HUES64 (cell line): ENCODE measurements at regions not wholly inside any gene's neighbourhood (a gene's known extent, or its start where the extent isn't known, plus 50 kb on each side); places are given as distances from the start of the nearest gene placed in this dataset.

Source experiments
- H3K27ac ChIP-seq: 2 replicates; pipeline ENCODE4 v1.7.0; 2013; ENCODE audit warnings: low read depth, low read length, inconsistent platforms
- H3K27me3 ChIP-seq: 2 replicates; pipeline ENCODE4 v1.6.1; 2013; ENCODE audit warnings: mild to moderate bottlenecking, low read length; ENCODE audit not compliant: insufficient read depth
- H3K36me3 ChIP-seq: 2 replicates; pipeline ENCODE4 v1.6.1; 2013; ENCODE audit warnings: mild to moderate bottlenecking, low read length; ENCODE audit not compliant: insufficient read depth
- H3K4me1 ChIP-seq: 2 replicates; pipeline ENCODE4 v1.6.1; 2013; ENCODE audit warnings: mild to moderate bottlenecking, low read length, moderate library complexity; ENCODE audit not compliant: insufficient read depth
- H3K4me3 ChIP-seq: 2 replicates; pipeline ENCODE4 v1.5.1; 2013; ENCODE audit warnings: mild to moderate bottlenecking, low read length, moderate library complexity
- H3K9ac ChIP-seq: 2 replicates; pipeline ENCODE4 v1.6.1; 2013; ENCODE audit warnings: mild to moderate bottlenecking, low read depth, low read length
- H3K9me3 ChIP-seq: 2 replicates; pipeline ENCODE4 v1.6.1; 2013; ENCODE audit warnings: low read depth, low read length; ENCODE audit not compliant: insufficient read depth
- WGBS: fragments of 150-250, 120-280 bp; methylation state at CpG from one replicate; pipeline ENCODE4 v1.1.7; 2013; ENCODE audit warnings: missing lambda C conversion rate; 5-methylcytosine and 5-hydroxymethylcytosine counted together

DNA sequence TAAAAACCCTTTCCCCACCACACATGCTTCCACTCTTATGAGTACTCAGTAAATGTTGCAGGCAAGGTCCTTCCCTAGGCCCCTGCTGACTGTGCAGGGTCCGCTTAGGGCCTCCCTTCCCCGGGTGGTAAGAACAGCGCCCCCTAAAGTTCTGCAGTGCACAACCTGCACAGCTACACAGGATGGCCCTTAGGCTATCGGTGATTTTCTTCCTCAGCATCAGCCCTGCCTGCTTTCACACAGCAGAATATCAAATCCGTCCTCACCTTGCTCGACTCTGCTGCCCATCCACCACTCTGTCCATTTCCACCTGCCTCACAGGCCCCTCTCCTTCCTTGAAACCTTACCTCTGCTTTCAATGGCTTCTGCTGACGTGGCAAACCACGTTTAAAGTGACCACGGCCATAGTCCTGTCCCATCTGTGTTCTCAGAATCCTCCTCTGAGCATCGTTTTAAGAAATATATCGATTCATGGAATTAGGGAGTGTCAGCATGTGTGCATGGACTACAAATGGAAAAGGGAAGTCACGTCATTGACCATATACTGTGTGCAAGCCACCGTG lies 51.4 kb upstream of the TMEM132E start:
- H3K4me3 ChIP-seq: no peak overlapping the region
- H3K27ac ChIP-seq: no peak overlapping the region
- WGBS: 71% methylated on average over 13 of the region's 13 CpGs
- H3K9ac ChIP-seq: no peak overlapping the region
- no peaks in the 10 kb centered on the region for H3K36me3 ChIP-seq
- H3K9me3 ChIP-seq: no peaks in the 10 kb centered on the region
- 0 out of 2 replicates have a peak, but pooled peaks cover 3% of the 10 kb centered on the region for H3K4me1 ChIP-seq
- H3K27me3 ChIP-seq: no peaks in the 10 kb centered on the region

DNA sequence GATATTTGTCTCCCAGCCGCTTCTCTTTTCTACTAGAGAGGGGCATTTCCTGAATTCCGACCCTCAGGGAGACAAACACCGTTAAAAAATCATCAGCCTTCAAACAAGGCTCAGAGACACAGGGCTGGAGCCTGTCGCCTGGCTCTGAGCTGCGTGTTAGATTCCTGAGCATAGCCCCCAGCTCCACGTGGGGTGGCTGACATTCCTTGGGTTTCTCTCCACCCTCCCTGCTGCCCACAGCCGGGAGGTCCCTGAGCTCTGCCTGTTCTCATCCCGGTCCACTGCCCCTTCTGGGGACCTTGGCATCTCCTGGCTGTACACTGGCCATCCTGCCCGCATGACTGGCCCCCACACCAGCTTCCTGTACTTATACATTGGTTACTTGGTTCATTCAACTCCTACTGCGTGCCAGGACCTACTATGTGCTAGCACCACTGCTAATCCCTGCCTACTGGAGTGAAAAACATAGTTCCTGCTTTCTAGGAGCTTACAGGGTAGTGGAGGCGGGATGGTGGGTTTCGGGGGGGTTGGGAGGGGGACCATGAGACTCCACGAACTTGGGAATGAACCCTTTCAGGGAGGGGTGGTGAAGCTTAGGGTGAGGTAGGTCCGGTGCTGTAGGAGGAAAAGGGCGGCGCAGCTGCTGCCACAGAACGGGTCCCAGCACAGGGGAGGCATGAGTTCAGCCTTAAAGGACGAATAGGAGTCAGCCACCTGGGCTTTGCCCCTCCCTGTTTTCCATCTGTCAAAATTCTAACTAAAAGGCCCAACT lies 52.1 kb upstream of the TMEM132E start:
- H3K4me1 ChIP-seq: 0 out of 2 replicates have a peak, but pooled peaks cover 3% of the 10 kb centered on the region
- H3K27me3 ChIP-seq: no peaks in the 10 kb centered on the region
- H3K36me3 ChIP-seq: no peaks in the 10 kb centered on the region
- no peak overlapping the region for H3K4me3 ChIP-seq
- H3K27ac ChIP-seq: no peak overlapping the region
- no peaks in the 10 kb centered on the region for H3K9me3 ChIP-seq
- no peak overlapping the region for H3K9ac ChIP-seq
- WGBS: 82% methylated on average over 18 of the region's 18 CpGs

GRCh38 chr17:34525651-34526050 lies 53.7 kb upstream of the TMEM132E start:
- H3K27me3 ChIP-seq: no peaks in the 10 kb centered on the region
- no peaks in the 10 kb centered on the region for H3K36me3 ChIP-seq
- H3K9ac ChIP-seq: no peak overlapping the region
- H3K9me3 ChIP-seq: no peaks in the 10 kb centered on the region
- H3K4me3 ChIP-seq: no peak overlapping the region
- H3K27ac ChIP-seq: no peak overlapping the region
- 71% methylated on average over 4 of the region's 4 CpGs for WGBS
- no peaks in the 10 kb centered on the region for H3K4me1 ChIP-seq

DNA sequence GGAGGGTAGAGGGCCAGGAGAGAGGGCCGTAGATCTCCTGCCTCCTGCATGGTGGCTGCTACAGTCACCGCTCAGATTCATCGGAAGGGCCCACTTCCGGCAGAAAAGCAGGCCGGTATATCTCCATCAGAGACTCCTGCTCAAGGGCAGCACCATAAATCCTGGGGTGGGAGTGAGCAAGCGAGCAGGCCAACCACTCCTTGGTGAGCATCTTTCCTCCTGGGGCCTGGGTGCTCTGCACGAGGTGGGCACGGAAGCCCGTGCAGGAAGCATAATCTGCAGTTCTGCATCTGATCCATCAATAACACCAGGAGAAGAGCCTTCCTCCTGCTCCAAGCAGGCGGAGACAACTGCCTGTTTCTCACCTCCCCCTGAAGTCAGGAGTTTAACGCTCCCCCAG lies 57.4 kb upstream of the TMEM132E start:
- Histone ChIP-seq H3K9ac (no peak overlapping the region), H3K36me3 (no peaks in the 10 kb centered on the region), H3K4me3 (no peak overlapping the region), H3K27me3 (no peaks in the 10 kb centered on the region), H3K4me1 (no peaks in the 10 kb centered on the region), H3K9me3 (no peaks in the 10 kb centered on the region), H3K27ac (no peak overlapping the region)
- WGBS: 91% methylated on average over 11 of the region's 11 CpGs

DNA sequence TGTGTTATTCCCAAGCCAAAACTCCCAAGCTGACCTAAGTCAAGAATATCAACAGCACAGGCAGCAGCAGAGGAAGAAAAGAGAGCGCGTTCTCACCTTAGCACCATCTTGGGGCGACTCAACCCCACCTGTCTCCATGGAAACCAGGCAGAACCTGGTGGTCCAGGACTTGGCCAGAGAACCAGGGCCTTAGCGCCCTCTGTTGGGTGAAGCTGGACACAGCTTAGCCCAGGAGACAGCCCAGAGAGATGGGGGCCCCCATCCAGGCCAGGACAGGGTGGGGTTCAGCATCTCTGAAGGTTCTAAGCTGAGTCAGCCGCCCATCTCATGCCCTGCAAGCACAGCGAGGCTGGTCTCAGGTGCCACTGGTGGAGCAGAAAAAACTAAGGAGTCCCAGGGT lies 60.1 kb upstream of the TMEM132E start:
- Histone ChIP-seq H3K9ac (no peak overlapping the region), H3K27me3 (no peaks in the 10 kb centered on the region), H3K9me3 (no peaks in the 10 kb centered on the region), H3K36me3 (no peaks in the 10 kb centered on the region), H3K4me1 (no peaks in the 10 kb centered on the region), H3K4me3 (no peak overlapping the region), H3K27ac (no peak overlapping the region)
- WGBS: 23% methylated on average over 6 of the region's 6 CpGs

- Histone ChIP-seq H3K9ac (no peak overlapping the region), H3K27me3 (0 out of 2 replicates have a peak, but pooled peaks cover 2% of the 10 kb centered on the region), H3K27ac (no peak overlapping the region), H3K36me3 (no peaks in the 10 kb centered on the region), H3K9me3 (no peaks in the 10 kb centered on the region), H3K4me1 (no peaks in the 10 kb centered on the region), H3K4me3 (no peak overlapping the region)
- WGBS: 84% methylated on average over 1 of the region's 1 CpG
Observed at GRCh38 chr17:34517406-34517805, 62.0 kb upstream of the TMEM132E start.

- no peak overlapping the region for H3K4me3 ChIP-seq
- no peaks in the 10 kb centered on the region for H3K9me3 ChIP-seq
- H3K36me3 ChIP-seq: no peaks in the 10 kb centered on the region
- H3K9ac ChIP-seq: no peak overlapping the region
- H3K4me1 ChIP-seq: no peaks in the 10 kb centered on the region
- whole genome bisulfite sequencing: 90% methylated on average over 3 of the region's 3 CpGs
- H3K27me3 ChIP-seq: peaks cover 28% of the 10 kb centered on the region
- H3K27ac ChIP-seq: no peak overlapping the region
Observed at GRCh38 chr17:34511931-34512330, 67.5 kb upstream of the TMEM132E start.

- WGBS: 87% methylated on average over 3 of the region's 3 CpGs
- peaks cover 35% of the 10 kb centered on the region for H3K27me3 ChIP-seq
- no peaks in the 10 kb centered on the region for H3K36me3 ChIP-seq
- no peak overlapping the region for H3K4me3 ChIP-seq
- H3K9me3 ChIP-seq: no peaks in the 10 kb centered on the region
- no peak overlapping the region for H3K9ac ChIP-seq
- no peak overlapping the region for H3K27ac ChIP-seq
- H3K4me1 ChIP-seq: no peaks in the 10 kb centered on the region
Observed at GRCh38 chr17:34511265-34511664, 68.1 kb upstream of the TMEM132E start.

DNA sequence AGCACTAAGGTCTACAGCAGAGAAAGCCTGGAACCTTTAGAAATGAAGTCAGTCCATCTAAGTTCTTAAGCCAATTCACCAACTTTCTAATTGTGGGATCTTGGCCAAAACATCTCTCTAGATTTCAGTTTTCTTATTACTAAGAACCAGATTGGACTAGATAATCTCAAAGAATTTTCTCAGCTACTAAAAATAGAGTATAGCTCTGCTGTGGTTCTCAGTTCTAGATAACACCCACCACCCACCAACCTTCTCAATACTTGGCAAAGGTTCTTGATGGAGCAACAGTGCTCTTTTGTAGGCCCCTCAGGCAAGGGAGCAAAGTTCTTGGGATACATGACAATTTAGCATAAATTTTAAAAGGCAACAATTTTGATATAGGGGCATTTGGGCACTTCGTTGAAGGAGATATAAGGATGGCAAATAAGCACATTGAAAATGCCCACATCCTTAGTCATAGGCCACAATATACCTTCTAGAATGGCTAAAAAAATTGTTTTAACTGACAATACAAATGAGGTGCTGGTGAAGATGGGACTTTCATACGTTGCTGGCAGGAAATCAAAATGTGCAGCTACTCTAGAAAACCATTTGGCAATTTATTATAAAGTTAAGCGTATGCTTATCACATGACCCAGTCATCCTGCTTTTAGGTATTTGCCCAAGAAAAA lies 74.4 kb upstream of the TMEM132E start:
- Histone ChIP-seq H3K4me1 (no peaks in the 10 kb centered on the region), H3K27me3 (peaks cover 53% of the 10 kb centered on the region), H3K4me3 (no peak overlapping the region), H3K9ac (no peak overlapping the region), H3K9me3 (no peaks in the 10 kb centered on the region), H3K36me3 (no peaks in the 10 kb centered on the region), H3K27ac (no peak overlapping the region)
- WGBS: 71% methylated on average over 2 of the region's 3 CpGs

GRCh38 chr17:34503528-34504195 lies 75.7 kb upstream of the TMEM132E start:
- no peaks in the 10 kb centered on the region for H3K36me3 ChIP-seq
- H3K9me3 ChIP-seq: no peaks in the 10 kb centered on the region
- no peak overlapping the region for H3K27ac ChIP-seq
- H3K4me1 ChIP-seq: no peaks in the 10 kb centered on the region
- no peak overlapping the region for H3K9ac ChIP-seq
- no peak overlapping the region for H3K4me3 ChIP-seq
- WGBS: 76% methylated on average over 10 of the region's 10 CpGs
- peaks cover 40% of the 10 kb centered on the region for H3K27me3 ChIP-seq

- H3K27ac ChIP-seq: no peak overlapping the region
- WGBS: 80% methylated on average over 2 of the region's 4 CpGs
- H3K4me3 ChIP-seq: no peak overlapping the region
- no peak overlapping the region for H3K9ac ChIP-seq
- H3K36me3 ChIP-seq: no peaks in the 10 kb centered on the region
- no peaks in the 10 kb centered on the region for H3K9me3 ChIP-seq
- H3K4me1 ChIP-seq: no peaks in the 10 kb centered on the region
- peaks cover 33% of the 10 kb centered on the region for H3K27me3 ChIP-seq
Observed at GRCh38 chr17:34502426-34502825, 77.0 kb upstream of the TMEM132E start.
